ENCODE measurements at regions not wholly inside any gene's neighbourhood (a gene's known extent, or its start where the extent isn't known, plus 50 kb on each side); places are given as distances from the start of the nearest gene placed in this dataset.

DNA sequence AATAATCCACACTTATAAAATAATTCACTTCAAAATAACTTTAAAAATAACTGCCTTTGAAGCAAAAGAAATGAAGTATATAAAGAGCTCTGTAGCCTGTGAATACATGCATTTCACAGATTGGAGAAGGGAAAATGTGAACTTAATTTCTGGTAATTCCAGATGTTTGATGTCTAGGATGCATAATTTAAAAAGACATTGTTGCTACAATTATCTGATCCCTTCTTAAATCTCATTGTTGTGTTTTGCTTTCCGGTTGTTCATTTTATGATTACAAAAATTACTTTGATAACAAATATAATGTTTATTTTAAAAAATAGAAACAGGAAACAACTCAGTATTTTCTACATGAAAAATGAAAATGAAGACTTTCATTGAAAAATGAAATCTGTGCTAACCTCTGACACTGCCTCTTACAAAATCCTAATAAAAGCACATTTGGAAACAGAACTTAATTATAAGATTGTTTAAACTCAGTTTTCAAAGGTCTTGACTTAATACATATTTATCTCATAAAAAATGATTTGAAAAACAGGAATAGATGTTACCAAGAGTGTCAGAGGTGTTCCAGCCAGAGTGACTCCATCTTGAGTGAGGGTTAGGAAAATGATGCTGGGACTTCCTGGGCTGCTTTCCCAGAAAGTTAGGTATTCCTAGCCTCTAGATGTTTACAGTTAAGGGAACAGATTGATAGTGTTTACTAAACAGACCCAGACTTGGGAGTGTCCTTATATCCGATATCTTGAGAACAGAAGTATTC lies 516.6 kb upstream of the SEMA3D start:
- no peak overlapping the region for H3K4me3 ChIP-seq (ENCODE audit: low read depth in 1 of 2, low read length in 1 of 2)
- no peaks in the 10 kb centered on the region for H3K4me1 ChIP-seq (ENCODE audit: control insufficient read depth in 1 of 2, insufficient read depth in 1 of 2, low read depth in 1 of 2, low read length in 1 of 2)
- TF ChIP-seq, protein P1, sequence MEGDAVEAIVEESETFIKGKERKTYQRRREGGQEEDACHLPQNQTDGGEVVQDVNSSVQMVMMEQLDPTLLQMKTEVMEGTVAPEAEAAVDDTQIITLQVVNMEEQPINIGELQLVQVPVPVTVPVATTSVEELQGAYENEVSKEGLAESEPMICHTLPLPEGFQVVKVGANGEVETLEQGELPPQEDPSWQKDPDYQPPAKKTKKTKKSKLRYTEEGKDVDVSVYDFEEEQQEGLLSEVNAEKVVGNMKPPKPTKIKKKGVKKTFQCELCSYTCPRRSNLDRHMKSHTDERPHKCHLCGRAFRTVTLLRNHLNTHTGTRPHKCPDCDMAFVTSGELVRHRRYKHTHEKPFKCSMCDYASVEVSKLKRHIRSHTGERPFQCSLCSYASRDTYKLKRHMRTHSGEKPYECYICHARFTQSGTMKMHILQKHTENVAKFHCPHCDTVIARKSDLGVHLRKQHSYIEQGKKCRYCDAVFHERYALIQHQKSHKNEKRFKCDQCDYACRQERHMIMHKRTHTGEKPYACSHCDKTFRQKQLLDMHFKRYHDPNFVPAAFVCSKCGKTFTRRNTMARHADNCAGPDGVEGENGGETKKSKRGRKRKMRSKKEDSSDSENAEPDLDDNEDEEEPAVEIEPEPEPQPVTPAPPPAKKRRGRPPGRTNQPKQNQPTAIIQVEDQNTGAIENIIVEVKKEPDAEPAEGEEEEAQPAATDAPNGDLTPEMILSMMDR (IDR thresholded peaks at IDR 0.05), result no peak
- H3K9me3 ChIP-seq, result no peaks in the 10 kb centered on the region
- no peak overlapping the region for H3K27ac ChIP-seq
- H3K36me3 ChIP-seq, result no peaks in the 10 kb centered on the region
- no peaks in the 10 kb centered on the region for H3K27me3 ChIP-seq

- H3K9me3 ChIP-seq, result no peaks in the 10 kb centered on the region
- H3K4me3 ChIP-seq (ENCODE audit: low read depth in 1 of 2, low read length in 1 of 2), result no peak overlapping the region
These were observed 515.5 kb upstream of the SEMA3D start for GRCh38 chr7:85702348-85702747.

GRCh38 chr7:85699482-85699881 lies 512.6 kb upstream of the SEMA3D start:
- Histone ChIP-seq H3K4me1 (ENCODE audit: control insufficient read depth in 1 of 2, insufficient read depth in 1 of 2, low read depth in 1 of 2, low read length in 1 of 2) (no peaks in the 10 kb centered on the region), H3K4me3 (ENCODE audit: low read depth in 1 of 2, low read length in 1 of 2) (no peak overlapping the region), H3K27ac (no peak overlapping the region), H3K27me3 (no peaks in the 10 kb centered on the region), H3K36me3 (no peaks in the 10 kb centered on the region), H3K9me3 (no peaks in the 10 kb centered on the region)
- TF ChIP-seq, protein P1 (IDR thresholded peaks at IDR 0.05), result no peak

More at GRCh38 chr7:85702348-85702747, 515.5 kb upstream of the SEMA3D start:
- no peaks in the 10 kb centered on the region for H3K4me1 ChIP-seq (ENCODE audit: control insufficient read depth in 1 of 2, insufficient read depth in 1 of 2, low read depth in 1 of 2, low read length in 1 of 2)
- no peaks in the 10 kb centered on the region for H3K36me3 ChIP-seq
- no peak overlapping the region for H3K27ac ChIP-seq
- H3K27me3 ChIP-seq, result no peaks in the 10 kb centered on the region
- TF ChIP-seq, protein P1 (IDR thresholded peaks at IDR 0.05), result no peak

DNA sequence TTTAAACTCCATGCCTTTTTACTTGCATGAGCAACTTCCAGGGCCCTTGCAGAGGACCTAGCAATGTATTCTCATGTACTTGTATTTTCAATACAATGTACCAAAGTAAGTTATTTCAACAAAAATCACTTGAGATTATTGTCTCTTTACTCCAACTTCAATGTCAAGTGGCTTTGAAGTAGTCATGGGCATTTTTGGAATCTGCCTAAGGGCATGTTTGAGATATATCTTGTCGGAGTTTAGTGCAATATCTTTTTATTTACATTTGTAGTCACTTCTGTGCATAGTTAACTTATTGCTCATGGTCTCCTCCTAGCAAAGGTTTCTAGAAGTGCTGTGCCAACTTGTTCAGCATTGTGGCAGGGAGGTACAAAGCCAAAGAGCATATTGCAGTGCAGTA lies 508.7 kb upstream of the SEMA3D start:
- TF ChIP-seq, protein P1 (IDR thresholded peaks at IDR 0.05), result no peak
- Histone ChIP-seq H3K4me3 (ENCODE audit: low read depth in 1 of 2, low read length in 1 of 2) (no peak overlapping the region), H3K27me3 (no peaks in the 10 kb centered on the region), H3K27ac (no peak overlapping the region), H3K36me3 (no peaks in the 10 kb centered on the region), H3K9me3 (no peaks in the 10 kb centered on the region), H3K4me1 (ENCODE audit: control insufficient read depth in 1 of 2, insufficient read depth in 1 of 2, low read depth in 1 of 2, low read length in 1 of 2) (peaks cover 0 to 7% of the 10 kb centered on the region in 2 experiments)

GRCh38 chr7:85695041-85695440 lies 508.2 kb upstream of the SEMA3D start:
- Histone ChIP-seq H3K27ac (no peak overlapping the region), H3K4me3 (ENCODE audit: low read depth in 1 of 2, low read length in 1 of 2) (no peak overlapping the region), H3K9me3 (no peaks in the 10 kb centered on the region), H3K36me3 (no peaks in the 10 kb centered on the region), H3K4me1 (ENCODE audit: control insufficient read depth in 1 of 2, insufficient read depth in 1 of 2, low read depth in 1 of 2, low read length in 1 of 2) (peaks cover 0 to 7% of the 10 kb centered on the region in 2 experiments), H3K27me3 (no peaks in the 10 kb centered on the region)
- TF ChIP-seq, protein P1 (IDR thresholded peaks at IDR 0.05), result no peak

Data from neutrophil (primary cell).